ENCODE measurements at regions not wholly inside any gene's neighbourhood (a gene's known extent, or its start where the extent isn't known, plus 50 kb on each side); places are given as distances from the start of the nearest gene placed in this dataset.

DNA sequence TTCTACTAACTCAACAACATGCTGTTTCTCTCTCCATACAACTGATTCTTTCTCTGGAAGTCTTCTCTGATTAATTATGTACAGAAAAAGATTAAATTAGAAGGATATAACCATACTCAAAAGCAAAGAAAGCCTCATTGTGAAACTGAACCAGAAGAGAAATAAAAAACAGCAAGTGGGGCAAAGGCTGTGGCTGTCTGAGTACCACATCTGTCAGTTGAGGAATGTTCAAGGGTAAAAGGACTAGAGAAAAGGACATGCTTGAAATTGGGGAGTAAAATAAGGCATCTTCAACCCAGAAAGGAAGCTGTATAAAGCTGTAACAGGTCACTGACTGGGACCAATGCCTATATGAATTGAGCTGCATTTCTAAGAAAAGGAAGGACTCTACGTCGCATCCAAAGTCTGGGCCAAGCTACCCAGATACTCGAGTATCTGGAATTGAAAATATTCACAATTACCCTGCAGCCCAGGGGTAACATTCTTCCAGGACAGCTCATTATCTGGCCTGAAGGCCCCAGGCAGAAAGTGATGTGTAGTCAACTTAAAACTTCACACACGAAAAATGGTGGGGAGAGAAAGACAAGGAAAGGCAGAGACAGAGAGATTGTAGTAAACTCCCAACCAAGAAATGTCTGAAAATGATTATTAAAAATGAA, 356.0 kb upstream of the GALNT5 start:
- Histone ChIP-seq H3K27ac (ENCODE audit: insufficient read depth, low read depth, low read length, poor library complexity, severe bottlenecking) (no peak overlapping the region), H3K4me3 (ENCODE audit: insufficient read depth, low read depth, low read length) (no peak overlapping the region), H3K4me1 (ENCODE audit: control insufficient read depth, insufficient read depth, low read length) (no peaks in the 10 kb centered on the region), H3K36me3 (ENCODE audit: control insufficient read depth, insufficient read depth, low read length) (no peaks in the 10 kb centered on the region), H3K9me3 (ENCODE audit: control insufficient read depth, low read length) (no peaks in the 10 kb centered on the region), H3K27me3 (ENCODE audit: control insufficient read depth, insufficient read depth, low read length, poor library complexity, severe bottlenecking) (no peaks in the 10 kb centered on the region)
- 87 to 97% methylated on average over 4 of the region's 4 CpGs for WGBS, 2 experiments

DNA sequence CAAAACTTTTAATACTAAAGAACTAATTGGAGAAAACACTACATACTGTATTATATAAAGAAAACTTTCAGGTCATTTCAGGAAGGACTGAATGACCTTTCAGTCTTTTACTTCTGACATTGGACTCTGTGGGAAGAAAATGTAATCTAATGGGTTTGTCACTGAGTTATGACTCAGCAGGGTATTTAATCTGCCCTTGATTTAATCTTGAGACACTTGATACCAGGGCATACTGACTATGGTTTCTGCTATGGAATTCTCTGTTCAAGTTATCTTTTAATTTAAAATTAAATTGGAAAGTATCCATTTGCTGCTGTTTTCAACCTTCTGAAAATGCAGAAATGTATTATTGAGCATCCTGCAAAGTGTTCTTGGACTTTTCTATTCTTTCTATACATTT, 354.2 kb upstream of the GALNT5 start:
- Histone ChIP-seq H3K4me3 (ENCODE audit: insufficient read depth, low read depth, low read length) (no peak overlapping the region), H3K4me1 (ENCODE audit: control insufficient read depth, insufficient read depth, low read length) (no peaks in the 10 kb centered on the region), H3K36me3 (ENCODE audit: control insufficient read depth, insufficient read depth, low read length) (no peaks in the 10 kb centered on the region), H3K27ac (ENCODE audit: insufficient read depth, low read depth, low read length, poor library complexity, severe bottlenecking) (no peak overlapping the region), H3K27me3 (ENCODE audit: control insufficient read depth, insufficient read depth, low read length, poor library complexity, severe bottlenecking) (no peaks in the 10 kb centered on the region), H3K9me3 (ENCODE audit: control insufficient read depth, low read length) (no peaks in the 10 kb centered on the region)

DNA sequence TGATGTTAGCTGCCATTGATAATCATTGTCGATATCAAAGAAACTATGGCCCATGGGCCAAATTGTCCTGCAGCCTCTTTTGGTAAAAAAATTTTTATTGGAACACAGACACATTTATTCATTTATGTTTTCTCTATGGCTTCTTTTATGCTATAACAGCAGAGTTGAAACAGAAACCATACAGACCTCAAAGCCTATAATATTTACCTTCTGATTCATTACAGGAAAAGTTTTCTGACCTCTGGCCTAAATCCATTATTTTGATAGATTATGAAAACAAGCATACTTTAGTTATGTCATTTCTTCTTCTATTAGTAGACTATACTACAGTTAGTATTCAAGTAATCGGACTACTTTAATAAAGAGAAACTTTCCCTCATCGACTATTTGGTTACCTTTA, 349.7 kb upstream of the GALNT5 start:
- H3K36me3 ChIP-seq (ENCODE audit: control insufficient read depth, insufficient read depth, low read length) = no peaks in the 10 kb centered on the region
- no peak overlapping the region for H3K4me3 ChIP-seq (ENCODE audit: insufficient read depth, low read depth, low read length)
- no peaks in the 10 kb centered on the region for H3K27me3 ChIP-seq (ENCODE audit: control insufficient read depth, insufficient read depth, low read length, poor library complexity, severe bottlenecking)
- H3K9me3 ChIP-seq (ENCODE audit: control insufficient read depth, low read length) = no peaks in the 10 kb centered on the region
- no peaks in the 10 kb centered on the region for H3K4me1 ChIP-seq (ENCODE audit: control insufficient read depth, insufficient read depth, low read length)
- no peak overlapping the region for H3K27ac ChIP-seq (ENCODE audit: insufficient read depth, low read depth, low read length, poor library complexity, severe bottlenecking)
- WGBS, 2 experiments = 90% methylated on average over 2 of the region's 3 CpGs; no CpG with 5 or more reads in 1 of the 2 experiments

DNA sequence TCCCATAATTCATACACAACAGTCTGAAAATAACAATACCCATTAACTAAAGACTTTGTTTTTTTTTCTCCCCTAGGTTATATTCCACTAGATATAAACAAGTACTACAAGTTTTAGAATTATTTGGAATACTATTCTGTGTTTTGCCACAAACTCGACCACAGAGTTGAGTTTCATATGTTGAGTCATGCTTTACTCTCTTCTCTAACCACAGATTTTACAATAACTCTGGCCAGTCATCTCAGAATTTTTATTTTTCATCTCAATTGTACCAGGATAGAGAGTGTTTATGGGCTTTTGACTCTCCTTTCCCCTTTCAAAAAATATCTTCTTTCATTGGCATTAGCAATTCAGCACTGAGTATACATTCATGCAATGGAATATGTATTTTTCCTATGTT, 348.7 kb upstream of the GALNT5 start:
- WGBS, 2 experiments = 92% methylated on average over 1 of the region's 1 CpG; no CpG with 5 or more reads in 1 of the 2 experiments
- Histone ChIP-seq H3K27ac (ENCODE audit: insufficient read depth, low read depth, low read length, poor library complexity, severe bottlenecking) (no peak overlapping the region), H3K27me3 (ENCODE audit: control insufficient read depth, insufficient read depth, low read length, poor library complexity, severe bottlenecking) (no peaks in the 10 kb centered on the region), H3K4me3 (ENCODE audit: insufficient read depth, low read depth, low read length) (no peak overlapping the region), H3K4me1 (ENCODE audit: control insufficient read depth, insufficient read depth, low read length) (no peaks in the 10 kb centered on the region), H3K36me3 (ENCODE audit: control insufficient read depth, insufficient read depth, low read length) (no peaks in the 10 kb centered on the region), H3K9me3 (ENCODE audit: control insufficient read depth, low read length) (no peaks in the 10 kb centered on the region)

DNA sequence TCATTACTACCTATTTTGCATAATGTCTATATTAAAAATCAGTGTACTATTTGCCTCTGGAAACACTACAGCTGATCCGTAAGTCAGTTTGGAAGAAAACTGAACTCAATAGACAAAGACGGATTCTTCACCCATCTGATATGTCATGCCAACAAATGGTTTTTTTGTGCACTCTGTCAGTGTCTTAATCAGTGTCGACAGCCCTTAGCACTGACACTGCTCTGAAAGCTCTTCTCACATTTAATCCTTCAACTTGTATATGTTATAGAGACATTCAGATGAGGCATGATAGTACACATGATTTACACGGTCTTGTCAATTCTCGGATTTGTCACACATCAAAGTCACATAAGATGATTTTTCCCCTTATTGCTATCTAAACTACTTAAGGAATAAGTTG, 347.5 kb upstream of the GALNT5 start:
- Histone ChIP-seq H3K27ac (ENCODE audit: insufficient read depth, low read depth, low read length, poor library complexity, severe bottlenecking) (no peak overlapping the region), H3K4me3 (ENCODE audit: insufficient read depth, low read depth, low read length) (no peak overlapping the region), H3K27me3 (ENCODE audit: control insufficient read depth, insufficient read depth, low read length, poor library complexity, severe bottlenecking) (no peaks in the 10 kb centered on the region), H3K4me1 (ENCODE audit: control insufficient read depth, insufficient read depth, low read length) (no peaks in the 10 kb centered on the region), H3K36me3 (ENCODE audit: control insufficient read depth, insufficient read depth, low read length) (no peaks in the 10 kb centered on the region), H3K9me3 (ENCODE audit: control insufficient read depth, low read length) (no peaks in the 10 kb centered on the region)
- WGBS, 2 experiments = 95 to 97% methylated on average over 5 of the region's 5 CpGs

DNA sequence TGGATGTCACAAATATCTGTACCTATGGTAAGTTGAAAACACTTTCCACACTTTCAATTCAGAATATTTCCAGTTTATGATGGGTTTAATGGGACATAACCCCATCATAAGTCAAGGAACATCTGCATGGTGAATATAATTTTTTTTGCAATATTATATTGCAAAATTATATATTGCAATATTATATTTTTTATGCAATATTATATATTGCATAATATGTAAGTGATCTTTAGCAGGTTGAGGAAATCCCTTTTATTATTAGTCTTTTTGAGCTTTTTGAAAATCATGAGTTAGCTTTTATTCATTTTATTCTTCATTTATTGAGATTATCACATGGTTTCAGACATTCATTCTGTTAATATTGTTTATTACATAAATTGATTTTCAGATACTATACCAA, 342.2 kb upstream of the GALNT5 start:
- no peaks in the 10 kb centered on the region for H3K9me3 ChIP-seq (ENCODE audit: control insufficient read depth, low read length)
- no peak overlapping the region for H3K27ac ChIP-seq (ENCODE audit: insufficient read depth, low read depth, low read length, poor library complexity, severe bottlenecking)
- no peaks in the 10 kb centered on the region for H3K27me3 ChIP-seq (ENCODE audit: control insufficient read depth, insufficient read depth, low read length, poor library complexity, severe bottlenecking)
- no peak overlapping the region for H3K4me3 ChIP-seq (ENCODE audit: insufficient read depth, low read depth, low read length)
- H3K4me1 ChIP-seq (ENCODE audit: control insufficient read depth, insufficient read depth, low read length) = no peaks in the 10 kb centered on the region
- no peaks in the 10 kb centered on the region for H3K36me3 ChIP-seq (ENCODE audit: control insufficient read depth, insufficient read depth, low read length)

DNA sequence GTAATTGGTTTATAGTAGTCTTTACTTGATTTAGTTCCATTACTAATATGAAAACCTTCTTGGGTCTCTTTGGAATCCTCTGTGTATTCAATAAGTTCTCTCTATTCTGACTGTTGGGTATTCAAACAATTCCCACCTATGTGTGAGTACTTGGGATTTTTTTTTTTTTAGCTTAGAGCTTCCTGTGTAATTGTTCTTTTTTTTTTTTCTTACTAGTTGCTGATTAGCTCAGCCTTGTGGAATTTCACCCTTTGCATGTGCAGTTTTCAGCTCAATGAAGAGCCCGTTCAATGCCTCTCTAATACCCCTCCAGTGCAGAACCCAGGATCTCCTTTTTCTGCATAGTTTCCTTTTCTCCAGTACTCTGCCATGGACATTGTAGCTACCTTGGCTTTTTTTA, 339.1 kb upstream of the GALNT5 start:
- H3K27ac ChIP-seq (ENCODE audit: insufficient read depth, low read depth, low read length, poor library complexity, severe bottlenecking) = no peak overlapping the region
- H3K27me3 ChIP-seq (ENCODE audit: control insufficient read depth, insufficient read depth, low read length, poor library complexity, severe bottlenecking) = no peaks in the 10 kb centered on the region
- H3K9me3 ChIP-seq (ENCODE audit: control insufficient read depth, low read length) = no peaks in the 10 kb centered on the region
- H3K4me1 ChIP-seq (ENCODE audit: control insufficient read depth, insufficient read depth, low read length) = no peaks in the 10 kb centered on the region
- WGBS, 2 experiments = 78 to 80% methylated on average over 1 of the region's 1 CpG
- no peaks in the 10 kb centered on the region for H3K36me3 ChIP-seq (ENCODE audit: control insufficient read depth, insufficient read depth, low read length)
- H3K4me3 ChIP-seq (ENCODE audit: insufficient read depth, low read depth, low read length) = no peak overlapping the region

DNA sequence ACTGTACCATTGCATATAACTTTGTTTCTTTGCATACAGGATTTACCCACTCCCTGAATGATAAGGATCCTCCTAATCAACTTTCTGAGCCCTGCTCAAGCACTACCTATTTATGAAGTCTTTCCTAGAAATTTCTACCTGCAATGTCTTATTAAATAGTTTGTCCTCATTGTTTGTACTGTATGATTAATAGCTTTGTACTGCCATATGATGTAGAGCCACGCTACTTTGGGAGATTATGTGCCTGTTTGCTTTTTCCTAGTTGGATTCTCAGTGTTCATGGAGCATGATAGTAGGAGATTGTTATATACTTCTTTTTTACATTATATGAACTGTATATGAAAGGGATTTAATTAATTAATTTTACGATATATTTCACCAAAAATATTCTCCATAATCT, 327.1 kb upstream of the GALNT5 start:
- no peaks in the 10 kb centered on the region for H3K27me3 ChIP-seq (ENCODE audit: control insufficient read depth, insufficient read depth, low read length, poor library complexity, severe bottlenecking)
- H3K4me1 ChIP-seq (ENCODE audit: control insufficient read depth, insufficient read depth, low read length) = no peaks in the 10 kb centered on the region
- H3K9me3 ChIP-seq (ENCODE audit: control insufficient read depth, low read length) = no peaks in the 10 kb centered on the region
- no peaks in the 10 kb centered on the region for H3K36me3 ChIP-seq (ENCODE audit: control insufficient read depth, insufficient read depth, low read length)
- whole genome bisulfite sequencing, 2 experiments = 83 to 100% methylated on average over 1 of the region's 2 CpGs
- H3K27ac ChIP-seq (ENCODE audit: insufficient read depth, low read depth, low read length, poor library complexity, severe bottlenecking) = no peak overlapping the region
- H3K4me3 ChIP-seq (ENCODE audit: insufficient read depth, low read depth, low read length) = no peak overlapping the region

DNA sequence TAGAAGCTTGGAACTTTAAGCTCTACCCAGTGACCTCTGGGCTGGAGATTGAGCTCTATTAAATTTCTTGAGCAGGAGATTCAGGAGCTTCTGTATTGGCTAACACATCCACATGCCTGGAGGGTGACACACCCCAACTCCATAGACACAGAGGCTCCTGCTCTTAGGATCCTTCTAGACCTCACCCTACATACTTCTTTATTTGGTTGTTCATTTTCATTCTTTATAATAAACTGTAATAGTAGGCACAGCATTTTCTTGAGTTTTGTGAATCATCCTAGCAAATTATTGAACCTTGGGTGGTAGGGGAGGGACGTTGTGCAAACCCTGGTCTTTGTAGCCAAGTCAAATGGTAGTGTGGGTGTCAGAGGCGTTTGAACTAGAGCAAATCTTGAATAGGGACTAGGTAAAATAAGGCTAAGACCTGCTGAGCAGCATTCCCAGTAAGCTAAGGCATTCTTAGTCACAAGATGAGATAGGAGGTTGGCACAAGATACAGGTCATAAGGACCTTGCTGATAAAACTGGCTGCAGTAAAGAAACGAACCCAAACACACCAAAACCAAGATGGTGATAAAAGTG, 323.8 kb upstream of the GALNT5 start:
- Histone ChIP-seq H3K9me3 (ENCODE audit: control insufficient read depth, low read length) (no peaks in the 10 kb centered on the region), H3K27me3 (ENCODE audit: control insufficient read depth, insufficient read depth, low read length, poor library complexity, severe bottlenecking) (no peaks in the 10 kb centered on the region), H3K36me3 (ENCODE audit: control insufficient read depth, insufficient read depth, low read length) (no peaks in the 10 kb centered on the region), H3K27ac (ENCODE audit: insufficient read depth, low read depth, low read length, poor library complexity, severe bottlenecking) (no peak overlapping the region), H3K4me3 (ENCODE audit: insufficient read depth, low read depth, low read length) (no peak overlapping the region), H3K4me1 (ENCODE audit: control insufficient read depth, insufficient read depth, low read length) (no peaks in the 10 kb centered on the region)
- 90% methylated on average over 3 of the region's 3 CpGs for WGBS, 2 experiments

DNA sequence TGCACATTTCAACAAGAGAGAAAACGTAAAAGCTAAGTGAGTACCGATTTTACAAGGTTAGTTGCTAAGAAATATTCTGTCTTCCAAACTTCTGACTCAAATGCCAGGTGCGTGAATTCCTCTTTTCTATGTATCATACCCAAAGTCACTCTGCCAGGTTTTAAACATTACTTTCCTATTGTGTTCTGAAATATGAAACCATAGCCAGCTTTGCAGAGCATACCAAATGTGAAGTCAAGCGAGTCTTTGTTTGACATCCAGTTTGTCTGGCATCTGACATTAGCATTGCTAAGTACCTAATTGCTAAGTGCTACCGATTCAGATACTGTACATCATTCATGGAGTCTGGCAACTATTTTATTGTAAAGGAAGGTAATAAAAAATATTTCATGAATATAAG, 321.9 kb upstream of the GALNT5 start:
- Histone ChIP-seq H3K9me3 (ENCODE audit: control insufficient read depth, low read length) (no peaks in the 10 kb centered on the region), H3K27me3 (ENCODE audit: control insufficient read depth, insufficient read depth, low read length, poor library complexity, severe bottlenecking) (no peaks in the 10 kb centered on the region), H3K36me3 (ENCODE audit: control insufficient read depth, insufficient read depth, low read length) (no peaks in the 10 kb centered on the region), H3K4me3 (ENCODE audit: insufficient read depth, low read depth, low read length) (no peak overlapping the region), H3K27ac (ENCODE audit: insufficient read depth, low read depth, low read length, poor library complexity, severe bottlenecking) (no peak overlapping the region), H3K4me1 (ENCODE audit: control insufficient read depth, insufficient read depth, low read length) (no peaks in the 10 kb centered on the region)
- 90 to 99% methylated on average over 4 to 5 of the region's 5 CpGs for WGBS, 2 experiments

DNA sequence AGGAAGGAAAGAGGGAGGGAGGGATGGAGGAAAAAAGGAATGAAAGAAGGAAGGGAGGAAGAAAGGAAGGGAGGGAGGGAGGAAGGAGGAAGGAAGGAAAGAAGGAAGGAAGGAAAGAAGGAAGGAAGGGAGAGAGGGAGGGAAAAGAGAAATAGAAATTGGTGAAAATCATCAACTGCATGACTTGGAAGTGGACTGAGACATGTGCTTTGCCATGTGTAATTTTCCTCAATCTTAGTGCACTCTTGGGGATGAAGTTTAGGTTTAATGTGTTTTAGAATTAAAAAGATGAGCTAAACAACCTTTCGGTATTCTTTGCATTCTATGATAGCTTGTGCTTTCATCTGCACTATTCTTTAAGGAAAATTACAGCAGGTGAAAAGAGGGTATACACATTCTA, 320.1 kb upstream of the GALNT5 start:
- Histone ChIP-seq H3K4me3 (ENCODE audit: insufficient read depth, low read depth, low read length) (no peak overlapping the region), H3K9me3 (ENCODE audit: control insufficient read depth, low read length) (no peaks in the 10 kb centered on the region), H3K27me3 (ENCODE audit: control insufficient read depth, insufficient read depth, low read length, poor library complexity, severe bottlenecking) (no peaks in the 10 kb centered on the region), H3K4me1 (ENCODE audit: control insufficient read depth, insufficient read depth, low read length) (no peaks in the 10 kb centered on the region), H3K36me3 (ENCODE audit: control insufficient read depth, insufficient read depth, low read length) (no peaks in the 10 kb centered on the region), H3K27ac (ENCODE audit: insufficient read depth, low read depth, low read length, poor library complexity, severe bottlenecking) (no peak overlapping the region)
- 44 to 60% methylated on average over 1 of the region's 1 CpG for WGBS, 2 experiments

All from ectodermal cell (in vitro differentiated cells).